Tibial artery (tissue), 4 donors: ENCODE measurements at regions not wholly inside any gene's neighbourhood (a gene's known extent, or its start where the extent isn't known, plus 50 kb on each side); places are given as distances from the start of the nearest gene placed in this dataset.

Experiments
- DNase-seq, 2 donors: peaks; one replicate each; pipeline ENCODE4 v3.0.0-alpha.2; 2019
- H3K27ac ChIP-seq, 2 donors: fragments of 200-600 bp; sonication (generic) in 1 of 2; 1 replicate in 1 of 2; 2 replicates in 1 of 2; pipeline ENCODE4 v1.5.1; 2018 to 2019; ENCODE audit warnings: mild to moderate bottlenecking in 1 of 2
- H3K27me3 ChIP-seq, 2 donors: fragments of 200-600 bp; sonication (generic) in 1 of 2; one replicate each; pipeline versions ENCODE4 v1.5.1 to v1.6.0; 2016 to 2019
- H3K36me3 ChIP-seq, 3 donors: fragments of 200-600 bp; sonication (generic) in 2 of 3; one replicate each; pipeline ENCODE4 v1.5.1; 2016 to 2019; ENCODE audit warnings: mild to moderate bottlenecking in 2 of 3
- H3K4me1 ChIP-seq, 4 donors: fragments of 200-600 bp; sonication (generic) in 2 of 4; 1 replicate in 3 of 4; 2 replicates in 1 of 4; pipeline ENCODE4 v1.5.1; 2016 to 2019
- H3K4me3 ChIP-seq, 2 donors: fragments of 200-600 bp; sonication (generic) in 1 of 2; 1 replicate in 1 of 2; 2 replicates in 1 of 2; pipeline ENCODE4 v1.5.1; 2018 to 2019; ENCODE audit warnings: mild to moderate bottlenecking in 2 of 2
- H3K9me3 ChIP-seq, 3 donors: fragments of 200-600 bp; sonication (generic) in 1 of 3; one replicate each; pipeline ENCODE4 v1.5.1; 2016 to 2019
- intact Hi-C: fragments of 100-400 bp; cut with DNase I; formaldehyde crosslinking; loops from one replicate; pipeline ENCODE4 v1.15.0; 2023; ENCODE audit warnings: low total_unique reads
- TF ChIP-seq, protein P1 (sequence below), 2 experiments: fragments of 200-600 bp in 1 of 2; fragments of 450-650 bp in 1 of 2; IDR thresholded peaks; one replicate each; pipeline ENCODE4 v1.5.1; 2017 to 2019; ENCODE audit warnings: antibody characterized with exemption in 2 of 2, mild to moderate bottlenecking in 1 of 2, moderate library complexity in 1 of 2

GRCh38 chr16:26532456-26532855 is 534.3 kb upstream of the C16orf82 start:
- H3K27me3 ChIP-seq, result no peaks in the 10 kb centered on the region
- no peaks in the 10 kb centered on the region for H3K9me3 ChIP-seq
- DNase-seq, result no peak
- no peaks in the 10 kb centered on the region for H3K4me1 ChIP-seq
- H3K36me3 ChIP-seq, result no peaks in the 10 kb centered on the region
- TF ChIP-seq, protein P1, sequence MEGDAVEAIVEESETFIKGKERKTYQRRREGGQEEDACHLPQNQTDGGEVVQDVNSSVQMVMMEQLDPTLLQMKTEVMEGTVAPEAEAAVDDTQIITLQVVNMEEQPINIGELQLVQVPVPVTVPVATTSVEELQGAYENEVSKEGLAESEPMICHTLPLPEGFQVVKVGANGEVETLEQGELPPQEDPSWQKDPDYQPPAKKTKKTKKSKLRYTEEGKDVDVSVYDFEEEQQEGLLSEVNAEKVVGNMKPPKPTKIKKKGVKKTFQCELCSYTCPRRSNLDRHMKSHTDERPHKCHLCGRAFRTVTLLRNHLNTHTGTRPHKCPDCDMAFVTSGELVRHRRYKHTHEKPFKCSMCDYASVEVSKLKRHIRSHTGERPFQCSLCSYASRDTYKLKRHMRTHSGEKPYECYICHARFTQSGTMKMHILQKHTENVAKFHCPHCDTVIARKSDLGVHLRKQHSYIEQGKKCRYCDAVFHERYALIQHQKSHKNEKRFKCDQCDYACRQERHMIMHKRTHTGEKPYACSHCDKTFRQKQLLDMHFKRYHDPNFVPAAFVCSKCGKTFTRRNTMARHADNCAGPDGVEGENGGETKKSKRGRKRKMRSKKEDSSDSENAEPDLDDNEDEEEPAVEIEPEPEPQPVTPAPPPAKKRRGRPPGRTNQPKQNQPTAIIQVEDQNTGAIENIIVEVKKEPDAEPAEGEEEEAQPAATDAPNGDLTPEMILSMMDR (IDR thresholded peaks at IDR 0.05), result no peak
- H3K4me3 ChIP-seq, result no peak overlapping the region
- intact Hi-C loops, result no loop called here
- no peak overlapping the region for H3K27ac ChIP-seq

DNA sequence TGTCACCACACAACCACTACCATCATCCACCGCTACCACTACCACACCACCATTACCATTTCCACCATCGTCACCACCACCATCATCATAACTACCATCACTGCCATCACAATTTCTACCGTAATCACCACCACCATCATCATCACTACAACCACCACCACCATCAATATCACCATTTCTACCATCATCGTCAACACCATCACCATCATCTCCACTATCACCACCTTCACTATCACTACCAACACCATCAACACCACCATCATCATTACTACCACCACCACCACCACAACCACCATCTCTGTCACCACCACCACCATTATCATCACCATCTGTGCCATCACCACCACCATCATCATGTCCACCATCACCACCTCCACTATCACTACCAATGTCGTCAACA is 524.5 kb upstream of the C16orf82 start:
- intact Hi-C loops, result no loop called here
- TF ChIP-seq, protein P1 (IDR thresholded peaks at IDR 0.05), result no peak
- Histone ChIP-seq H3K36me3 (no peaks in the 10 kb centered on the region), H3K4me3 (no peak overlapping the region), H3K4me1 (no peaks in the 10 kb centered on the region), H3K27ac (no peak overlapping the region), H3K27me3 (no peaks in the 10 kb centered on the region), H3K9me3 (no peaks in the 10 kb centered on the region)
- DNase-seq, result no peak

DNA sequence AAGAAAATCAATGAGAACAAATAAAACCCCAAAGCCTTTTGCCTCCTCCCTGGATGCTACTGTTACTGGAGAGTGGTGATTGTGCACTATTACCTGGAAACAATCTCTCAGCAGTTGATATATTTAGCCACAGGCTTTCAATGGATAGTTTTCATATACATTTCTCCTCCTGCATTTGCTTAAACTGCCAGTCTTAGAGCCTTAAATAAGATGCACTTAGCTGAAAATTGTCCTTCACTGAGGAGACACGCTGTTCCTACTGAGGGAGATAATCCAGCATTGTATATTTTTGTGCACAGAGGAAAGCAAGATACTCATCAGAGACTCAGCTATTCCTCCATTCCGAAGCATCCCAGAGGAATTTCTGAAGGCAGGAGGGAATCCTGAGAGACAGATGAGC is 520.2 kb upstream of the C16orf82 start:
- Histone ChIP-seq H3K36me3 (no peaks in the 10 kb centered on the region), H3K27ac (no peak overlapping the region), H3K4me3 (no peak overlapping the region), H3K4me1 (no peaks in the 10 kb centered on the region), H3K27me3 (no peaks in the 10 kb centered on the region), H3K9me3 (no peaks in the 10 kb centered on the region)
- TF ChIP-seq, protein P1 (IDR thresholded peaks at IDR 0.05), result no peak
- DNase-seq, result no peak
- intact Hi-C loops, result no loop called here

- intact Hi-C loops, result no loop called here
- Histone ChIP-seq H3K4me1 (no peaks in the 10 kb centered on the region), H3K36me3 (no peaks in the 10 kb centered on the region), H3K27ac (no peak overlapping the region), H3K27me3 (no peaks in the 10 kb centered on the region), H3K4me3 (no peak overlapping the region), H3K9me3 (no peaks in the 10 kb centered on the region)
- TF ChIP-seq, protein P1 (IDR thresholded peaks at IDR 0.05), result no peak
- no peak for DNase-seq
Observed at GRCh38 chr16:26547681-26548080, 519.0 kb upstream of the C16orf82 start.

DNA sequence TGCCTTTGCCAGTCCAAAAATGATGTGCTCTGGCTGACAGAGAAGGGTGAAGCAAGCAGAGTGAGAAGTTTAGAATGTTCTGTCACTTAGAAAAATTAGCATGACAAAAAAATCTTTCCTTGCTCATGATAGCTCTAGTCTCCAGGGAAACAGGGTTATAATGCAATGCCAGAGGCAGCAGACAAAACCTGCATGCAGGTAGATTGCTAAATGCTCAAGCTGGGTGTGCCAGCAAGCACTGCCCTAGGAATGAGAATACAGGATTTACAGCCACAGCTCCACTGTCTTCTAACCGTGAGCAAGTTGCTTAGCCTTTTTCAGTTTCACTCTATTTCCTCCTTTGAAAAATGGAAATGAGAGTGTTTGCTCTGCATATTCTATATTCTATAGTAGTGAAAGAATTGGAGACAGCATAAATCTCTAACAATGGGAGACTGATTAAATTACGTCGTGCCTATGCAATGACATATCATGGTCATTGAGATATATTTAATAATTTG is 516.6 kb upstream of the C16orf82 start:
- intact Hi-C loops, result no loop called here
- TF ChIP-seq, protein P1 (IDR thresholded peaks at IDR 0.05), result no peak
- Histone ChIP-seq H3K27me3 (no peaks in the 10 kb centered on the region), H3K4me1 (no peaks in the 10 kb centered on the region), H3K4me3 (no peak overlapping the region), H3K27ac (no peak overlapping the region), H3K36me3 (no peaks in the 10 kb centered on the region), H3K9me3 (no peaks in the 10 kb centered on the region)
- DNase-seq, result no peak

DNA sequence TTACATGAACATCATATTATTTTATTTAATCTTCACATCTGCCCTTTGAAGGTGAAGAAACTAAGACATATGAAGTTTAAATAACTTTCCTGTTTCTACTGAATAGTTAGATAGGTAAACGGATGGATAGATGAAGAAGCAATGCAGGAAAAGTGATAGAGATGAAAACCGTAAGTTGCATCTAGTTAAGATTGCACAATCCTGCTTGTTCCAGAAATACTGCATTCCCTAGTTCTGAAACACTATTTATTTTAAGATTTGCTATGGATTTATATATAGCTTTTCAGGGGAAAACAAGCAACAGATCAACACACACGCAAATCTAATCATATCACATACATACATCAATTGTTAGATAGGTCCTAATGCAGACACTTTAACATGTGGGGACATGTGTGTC is 512.7 kb upstream of the C16orf82 start:
- H3K27ac ChIP-seq, result no peak overlapping the region
- intact Hi-C loops, result no loop called here

More for the DNA sequence above, 512.7 kb upstream of the C16orf82 start:
- H3K36me3 ChIP-seq, result no peaks in the 10 kb centered on the region
- H3K27me3 ChIP-seq, result no peaks in the 10 kb centered on the region
- DNase-seq, result no peak
- H3K4me3 ChIP-seq, result no peak overlapping the region
- H3K4me1 ChIP-seq, result no peaks in the 10 kb centered on the region
- no peaks in the 10 kb centered on the region for H3K9me3 ChIP-seq
- TF ChIP-seq, protein P1 (IDR thresholded peaks at IDR 0.05), result no peak
